GM12878 (cell line): ENCODE measurements at regions not wholly inside any gene's neighbourhood (a gene's known extent, or its start where the extent isn't known, plus 50 kb on each side); places are given as distances from the start of the nearest gene placed in this dataset.

Source experiments
- CTCF ChIP-seq, 3 experiments: IDR thresholded peaks in 2 of 3; conservative IDR thresholded peaks in 1 of 3; 2 replicates each; pipeline ENCODE4 v1.5.1; 2011; ENCODE audit warnings: low read depth in 3 of 3, low read length in 3 of 3, mild to moderate bottlenecking in 3 of 3, control low read depth in 2 of 3, moderate library complexity in 2 of 3, inconsistent platforms in 1 of 3, mixed read lengths in 1 of 3; ENCODE audit not compliant: control insufficient read depth in 2 of 3, insufficient read depth in 1 of 3; ENCODE audit errors: extremely low read depth in 1 of 3
- ESRRA ChIP-seq: IDR thresholded peaks from 2 replicates; pipeline ENCODE4 v1.6.1; 2012; ENCODE audit warnings: mild to moderate bottlenecking, low read length, improper control_type of control experiment
- EZH2 ChIP-seq: IDR thresholded peaks from 2 replicates; pipeline ENCODE4 v1.6.1; 2012; ENCODE audit warnings: low read depth, mild to moderate bottlenecking, control low read depth, inconsistent platforms, low read length, borderline replicate concordance; ENCODE audit not compliant: control insufficient read depth
- MXI1 ChIP-seq: fragments of 150-350 bp; IDR thresholded peaks from 2 replicates; pipeline ENCODE4 v1.6.1; 2011; ENCODE audit warnings: low read depth, mild to moderate bottlenecking, inconsistent platforms, low read length, improper control_type of control experiment
- NFYA ChIP-seq: IDR thresholded peaks from 2 replicates; pipeline ENCODE4 v1.6.1; 2011; ENCODE audit warnings: low read depth, mild to moderate bottlenecking, low read length, improper control_type of control experiment, borderline replicate concordance
- NKRF ChIP-seq: fragments of 450-650 bp; conservative IDR thresholded peaks from 2 replicates; pipeline ENCODE4 v1.6.1; 2017; ENCODE audit warnings: mild to moderate bottlenecking, moderate library complexity
- NRF1 ChIP-seq: conservative IDR thresholded peaks from 2 replicates; pipeline ENCODE4 v1.6.1; 2011; ENCODE audit warnings: mild to moderate bottlenecking, low read depth, low read length, improper control_type of control experiment
- PBX3 ChIP-seq: IDR thresholded peaks from 2 replicates; pipeline ENCODE4 v1.6.1; 2011; ENCODE audit warnings: mild to moderate bottlenecking, low read depth, low read length, moderate library complexity; ENCODE audit not compliant: insufficient replicate concordance
- POLR2A ChIP-seq: IDR thresholded peaks from 2 replicates; pipeline ENCODE4 v1.6.1; 2011; ENCODE audit warnings: low read depth, mild to moderate bottlenecking, low read length
- RELA ChIP-seq: fragments of 450-650 bp; IDR thresholded peaks from 2 replicates; pipeline ENCODE4 v1.8.0; 2014; ENCODE audit warnings: borderline replicate concordance; ENCODE audit not compliant: partially characterized antibody
- RUNX3 ChIP-seq: IDR thresholded peaks from 2 replicates; pipeline ENCODE4 v1.6.1; 2012; ENCODE audit warnings: low read length, inconsistent platforms
- SIN3A ChIP-seq: IDR thresholded peaks from 2 replicates; pipeline ENCODE4 v1.6.1; 2012; ENCODE audit warnings: low read depth, low read length, improper control_type of control experiment
- YBX1 ChIP-seq: fragments of 450-650 bp; IDR thresholded peaks from 2 replicates; pipeline ENCODE4 v1.6.1; 2016; ENCODE audit warnings: antibody characterized with exemption
- TF ChIP-seq, protein P1 (sequence below): IDR thresholded peaks from 2 replicates; pipeline ENCODE4 v1.6.1; 2012; ENCODE audit warnings: mild to moderate bottlenecking, low read depth, low read length

GRCh38 chr5:56480078-56480704 is 247.1 kb upstream of the ANKRD55 start:
- TF ChIP-seq MXI1 (no peak), ESRRA (no peak), NKRF (no peak), EZH2 (no peak), PBX3 (no peak), CTCF (IDR thresholded peaks at IDR 0.05 in 2 of 3, conservative IDR thresholded peaks at IDR 0.05 in 1 of 3; ENCODE audit: control insufficient read depth in 2 of 3, extremely low read depth in 1 of 3, insufficient read depth in 1 of 3, low read depth in 3 of 3, low read length in 3 of 3) (no peak), NRF1 (no peak), RELA (no peak), YBX1 (no peak), SIN3A (no peak), NFYA (no peak), POLR2A (no peak), RUNX3 (no peak)
- TF ChIP-seq, protein P1, sequence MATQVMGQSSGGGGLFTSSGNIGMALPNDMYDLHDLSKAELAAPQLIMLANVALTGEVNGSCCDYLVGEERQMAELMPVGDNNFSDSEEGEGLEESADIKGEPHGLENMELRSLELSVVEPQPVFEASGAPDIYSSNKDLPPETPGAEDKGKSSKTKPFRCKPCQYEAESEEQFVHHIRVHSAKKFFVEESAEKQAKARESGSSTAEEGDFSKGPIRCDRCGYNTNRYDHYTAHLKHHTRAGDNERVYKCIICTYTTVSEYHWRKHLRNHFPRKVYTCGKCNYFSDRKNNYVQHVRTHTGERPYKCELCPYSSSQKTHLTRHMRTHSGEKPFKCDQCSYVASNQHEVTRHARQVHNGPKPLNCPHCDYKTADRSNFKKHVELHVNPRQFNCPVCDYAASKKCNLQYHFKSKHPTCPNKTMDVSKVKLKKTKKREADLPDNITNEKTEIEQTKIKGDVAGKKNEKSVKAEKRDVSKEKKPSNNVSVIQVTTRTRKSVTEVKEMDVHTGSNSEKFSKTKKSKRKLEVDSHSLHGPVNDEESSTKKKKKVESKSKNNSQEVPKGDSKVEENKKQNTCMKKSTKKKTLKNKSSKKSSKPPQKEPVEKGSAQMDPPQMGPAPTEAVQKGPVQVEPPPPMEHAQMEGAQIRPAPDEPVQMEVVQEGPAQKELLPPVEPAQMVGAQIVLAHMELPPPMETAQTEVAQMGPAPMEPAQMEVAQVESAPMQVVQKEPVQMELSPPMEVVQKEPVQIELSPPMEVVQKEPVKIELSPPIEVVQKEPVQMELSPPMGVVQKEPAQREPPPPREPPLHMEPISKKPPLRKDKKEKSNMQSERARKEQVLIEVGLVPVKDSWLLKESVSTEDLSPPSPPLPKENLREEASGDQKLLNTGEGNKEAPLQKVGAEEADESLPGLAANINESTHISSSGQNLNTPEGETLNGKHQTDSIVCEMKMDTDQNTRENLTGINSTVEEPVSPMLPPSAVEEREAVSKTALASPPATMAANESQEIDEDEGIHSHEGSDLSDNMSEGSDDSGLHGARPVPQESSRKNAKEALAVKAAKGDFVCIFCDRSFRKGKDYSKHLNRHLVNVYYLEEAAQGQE, result no peak
